GM19035 (cell line): ENCODE measurements at regions not wholly inside any gene's neighbourhood (a gene's known extent, or its start where the extent isn't known, plus 50 kb on each side); places are given as distances from the start of the nearest gene placed in this dataset.
A peak's percentile ranks its signal among the peaks of the same experiment; 100 is the strongest.
"Not testable (repeated sequence)": the region's sequence is repeated elsewhere in the genome, so short reads cannot be mapped to it uniquely, and the experiment has no call there.

Experiments used
- ATAC-seq: cut with Tn5 transposase; IDR thresholded peaks from one replicate; pipeline ENCODE4 v1.9.1; 2021; ENCODE audit not compliant: unreplicated experiment

- not testable (repeated sequence) for ATAC-seq
Measured at GRCh38 chr1:83287391-83287790, 711.5 kb downstream of the TTLL7 start.

GRCh38 chr1:83274656-83275055 is 724.3 kb downstream of the TTLL7 start:
- ATAC-seq, result not testable (repeated sequence)

GRCh38 chr1:83272484-83272883 is 726.4 kb downstream of the TTLL7 start:
- ATAC-seq, result not testable (repeated sequence)

GRCh38 chr1:83271834-83272233 is 727.1 kb downstream of the TTLL7 start:
- not testable (repeated sequence) for ATAC-seq

- ATAC-seq, result peak; percentile 84
Measured at GRCh38 chr1:83270801-83271200, 728.1 kb downstream of the TTLL7 start.

- not testable (repeated sequence) for ATAC-seq
Measured at GRCh38 chr1:83263808-83264207, 735.1 kb downstream of the TTLL7 start.

- ATAC-seq, result not testable (repeated sequence)
Measured at GRCh38 chr1:83251687-83252086, 747.2 kb downstream of the TTLL7 start.

- ATAC-seq, result not testable (repeated sequence)
Measured at GRCh38 chr1:83246780-83247179, 752.2 kb downstream of the TTLL7 start.

- ATAC-seq, result not testable (repeated sequence)
Measured at GRCh38 chr1:83244832-83245231, 754.1 kb downstream of the TTLL7 start.

- ATAC-seq, result not testable (repeated sequence)
Measured at GRCh38 chr1:83239568-83239967, 759.4 kb downstream of the TTLL7 start.

GRCh38 chr1:83238654-83239053 is 760.3 kb downstream of the TTLL7 start:
- not testable (repeated sequence) for ATAC-seq

- ATAC-seq, result not testable (repeated sequence)
Measured at GRCh38 chr1:83219788-83220187, 779.1 kb downstream of the TTLL7 start.

- ATAC-seq, result not testable (repeated sequence)
Measured at GRCh38 chr1:83218036-83218716, 780.8 kb downstream of the TTLL7 start.

GRCh38 chr1:83214317-83214716 is 784.6 kb downstream of the TTLL7 start:
- not testable (repeated sequence) for ATAC-seq

- ATAC-seq, result not testable (repeated sequence)
Measured at GRCh38 chr1:83213648-83214047, 785.3 kb downstream of the TTLL7 start.

GRCh38 chr1:83212033-83212432 is 786.9 kb downstream of the TTLL7 start:
- ATAC-seq, result not testable (repeated sequence)

GRCh38 chr1:83208540-83208939 is 790.4 kb downstream of the TTLL7 start:
- not testable (repeated sequence) for ATAC-seq

- not testable (repeated sequence) for ATAC-seq
Measured at GRCh38 chr1:83194610-83195009, 804.3 kb downstream of the TTLL7 start.

GRCh38 chr1:83182033-83182728 is 816.8 kb downstream of the TTLL7 start:
- not testable (repeated sequence) for ATAC-seq

GRCh38 chr1:83180621-83181020 is 818.3 kb downstream of the TTLL7 start:
- not testable (repeated sequence) for ATAC-seq

GRCh38 chr1:83167634-83168033 is 831.3 kb downstream of the TTLL7 start:
- ATAC-seq, result not testable (repeated sequence)

- not testable (repeated sequence) for ATAC-seq
Measured at GRCh38 chr1:83163879-83164475, 835.0 kb downstream of the TTLL7 start.
